22Rv1 (cell line): ENCODE measurements at regions not wholly inside any gene's neighbourhood (a gene's known extent, or its start where the extent isn't known, plus 50 kb on each side); places are given as distances from the start of the nearest gene placed in this dataset.

Experiments
- H3K27ac ChIP-seq: fragments of 450-650 bp; 2 replicates; pipeline ENCODE4 v1.5.1; 2017
- ZFX ChIP-seq: fragments of 450-650 bp; IDR thresholded peaks from 2 replicates; pipeline ENCODE4 v1.6.1; 2017; ENCODE audit warnings: antibody characterized with exemption, borderline replicate concordance
- TF ChIP-seq, protein P1 (sequence below): fragments of 450-650 bp; IDR thresholded peaks from 2 replicates; pipeline ENCODE4 v1.5.1; 2017; ENCODE audit warnings: mild to moderate bottlenecking

DNA sequence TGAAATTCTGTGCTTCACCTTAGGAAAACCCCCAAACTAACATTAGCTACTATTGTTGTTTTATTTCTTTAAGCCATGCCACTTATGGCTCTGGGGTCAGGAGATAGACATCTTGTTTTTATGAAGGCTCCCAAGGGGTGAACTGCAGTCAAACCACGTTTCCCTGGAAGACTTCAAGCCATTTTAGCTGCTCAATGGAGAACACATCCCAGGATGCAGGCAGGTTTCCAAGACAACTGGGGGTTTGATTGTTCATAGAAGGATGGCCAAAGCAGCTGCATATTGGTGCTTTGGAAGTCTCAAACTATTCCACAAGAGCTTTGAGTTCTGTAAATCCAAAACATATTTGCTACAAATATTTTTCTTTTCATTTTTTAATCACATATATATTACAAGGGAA, 818.0 kb downstream of the MAFB start:
- TF ChIP-seq, protein P1, sequence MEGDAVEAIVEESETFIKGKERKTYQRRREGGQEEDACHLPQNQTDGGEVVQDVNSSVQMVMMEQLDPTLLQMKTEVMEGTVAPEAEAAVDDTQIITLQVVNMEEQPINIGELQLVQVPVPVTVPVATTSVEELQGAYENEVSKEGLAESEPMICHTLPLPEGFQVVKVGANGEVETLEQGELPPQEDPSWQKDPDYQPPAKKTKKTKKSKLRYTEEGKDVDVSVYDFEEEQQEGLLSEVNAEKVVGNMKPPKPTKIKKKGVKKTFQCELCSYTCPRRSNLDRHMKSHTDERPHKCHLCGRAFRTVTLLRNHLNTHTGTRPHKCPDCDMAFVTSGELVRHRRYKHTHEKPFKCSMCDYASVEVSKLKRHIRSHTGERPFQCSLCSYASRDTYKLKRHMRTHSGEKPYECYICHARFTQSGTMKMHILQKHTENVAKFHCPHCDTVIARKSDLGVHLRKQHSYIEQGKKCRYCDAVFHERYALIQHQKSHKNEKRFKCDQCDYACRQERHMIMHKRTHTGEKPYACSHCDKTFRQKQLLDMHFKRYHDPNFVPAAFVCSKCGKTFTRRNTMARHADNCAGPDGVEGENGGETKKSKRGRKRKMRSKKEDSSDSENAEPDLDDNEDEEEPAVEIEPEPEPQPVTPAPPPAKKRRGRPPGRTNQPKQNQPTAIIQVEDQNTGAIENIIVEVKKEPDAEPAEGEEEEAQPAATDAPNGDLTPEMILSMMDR: no peak
- no peak for TF ChIP-seq ZFX
- no peak overlapping the region for H3K27ac ChIP-seq

DNA sequence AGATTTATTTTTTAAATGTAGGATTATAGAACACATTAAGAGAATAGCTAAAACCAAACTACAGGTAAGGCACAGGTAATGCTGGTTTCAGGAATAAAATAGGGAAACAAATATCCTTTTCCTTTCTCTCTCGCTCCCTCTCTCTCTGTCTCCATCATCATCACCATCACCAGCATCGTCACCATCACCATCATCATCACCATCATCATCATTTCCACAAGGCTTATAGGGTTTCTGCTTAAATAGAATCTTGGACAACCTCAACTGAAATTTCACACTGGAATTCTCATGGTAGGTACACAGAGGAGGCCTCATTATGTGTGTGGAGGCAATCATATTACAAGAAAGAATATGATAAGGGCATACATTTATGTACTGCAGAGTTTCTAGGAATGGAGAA, 823.6 kb downstream of the MAFB start:
- TF ChIP-seq, protein P1: no peak
- TF ChIP-seq ZFX: no peak
- no peak overlapping the region for H3K27ac ChIP-seq

DNA sequence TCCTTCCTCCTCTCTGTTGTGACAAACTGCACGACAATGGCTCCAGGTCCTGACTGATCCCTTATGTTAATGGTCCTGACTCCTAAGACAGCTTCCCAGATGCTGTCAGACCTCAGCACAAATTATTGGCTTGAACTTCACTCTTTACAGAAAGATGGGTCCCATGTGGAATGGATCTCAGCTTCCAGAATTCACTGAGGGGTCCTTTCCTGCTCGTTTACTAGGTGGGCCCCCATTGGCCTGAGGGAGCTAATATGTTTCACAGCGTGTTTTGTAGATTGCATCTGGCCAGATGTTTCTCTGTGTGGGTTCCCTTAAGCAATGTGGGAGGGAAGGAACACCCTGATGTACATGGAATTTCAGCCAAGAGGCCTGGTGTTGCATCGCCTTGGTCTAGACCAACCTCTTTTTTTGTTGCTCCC, 826.6 kb downstream of the MAFB start:
- TF ChIP-seq, protein P1: no peak
- no peak for TF ChIP-seq ZFX
- no peak overlapping the region for H3K27ac ChIP-seq

DNA sequence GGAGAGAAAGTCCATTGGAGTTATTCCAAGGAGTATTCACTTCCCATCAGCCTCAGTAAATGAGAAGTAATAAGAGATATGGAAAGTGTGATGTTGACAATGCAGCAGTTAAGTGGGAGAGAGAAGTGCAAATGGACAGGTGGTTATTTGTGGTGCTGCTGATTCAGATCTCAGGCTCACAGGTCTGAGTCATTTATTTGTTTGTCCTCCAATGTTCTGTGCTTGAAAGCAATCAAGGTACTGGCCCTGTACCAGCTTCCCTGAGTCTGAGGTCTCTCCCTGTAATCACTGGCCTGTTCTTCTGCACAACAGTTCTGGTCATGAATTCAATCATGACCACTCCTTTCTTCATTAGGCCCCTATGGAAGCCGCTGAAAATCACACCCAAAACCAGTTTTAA, 827.7 kb downstream of the MAFB start:
- TF ChIP-seq, protein P1: no peak
- TF ChIP-seq ZFX: no peak
- no peak overlapping the region for H3K27ac ChIP-seq

DNA sequence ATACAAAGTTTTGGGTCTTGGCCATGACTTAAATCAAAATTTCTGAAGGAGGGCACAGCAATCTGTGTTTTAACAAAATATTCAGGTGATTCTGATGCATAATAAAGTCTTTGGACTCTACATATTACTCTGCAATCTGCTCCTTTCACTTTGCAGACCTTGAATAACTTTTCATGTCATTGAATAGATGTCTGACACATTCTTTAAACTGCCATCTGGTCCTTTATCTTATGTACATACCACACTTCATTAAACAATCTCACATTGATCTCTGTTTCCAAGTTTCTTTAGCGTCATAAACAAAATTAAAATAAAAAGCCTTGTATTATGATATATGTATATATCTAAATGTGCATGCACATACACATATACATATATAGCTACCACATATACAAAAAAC, 831.2 kb downstream of the MAFB start:
- TF ChIP-seq, protein P1: no peak
- no peak for TF ChIP-seq ZFX
- H3K27ac ChIP-seq: no peak overlapping the region

DNA sequence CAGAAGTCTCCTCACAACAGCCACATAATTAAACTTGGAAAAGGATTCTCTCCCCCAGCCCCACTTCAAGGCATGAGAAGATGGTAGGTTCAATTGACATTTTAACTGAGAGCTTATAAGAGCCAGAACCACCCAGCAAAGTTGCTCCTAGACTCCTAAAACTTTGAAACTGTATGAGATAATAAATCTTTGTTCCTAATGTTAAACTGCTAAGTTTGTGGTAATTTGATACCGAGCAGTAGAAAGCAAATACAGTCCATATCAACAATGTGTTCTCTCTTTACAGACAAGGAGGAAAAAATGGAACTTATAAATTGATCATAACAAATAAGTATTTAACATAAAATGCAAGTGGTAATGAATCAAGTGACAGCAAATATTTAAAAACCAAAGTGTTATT, 831.8 kb downstream of the MAFB start:
- H3K27ac ChIP-seq: no peak overlapping the region
- no peak for TF ChIP-seq ZFX
- TF ChIP-seq, protein P1: no peak

DNA sequence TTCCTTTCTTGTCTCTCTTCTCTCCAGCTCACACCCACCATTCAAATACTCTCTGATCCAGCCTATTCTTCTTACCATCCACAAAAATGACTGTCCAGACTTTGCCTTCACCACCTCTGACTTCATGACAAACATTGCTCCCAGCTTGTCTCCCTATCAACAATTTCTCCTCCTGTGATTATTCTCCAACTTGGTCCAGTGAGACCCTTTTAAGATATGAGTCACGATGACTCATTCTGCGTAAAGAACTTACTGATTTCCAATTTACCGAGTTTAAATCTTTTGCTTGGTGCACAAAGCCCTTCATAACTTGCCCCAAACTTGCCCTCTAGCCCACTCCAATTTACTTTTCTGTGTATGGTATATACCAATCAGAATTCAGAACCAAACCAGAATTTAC, 833.2 kb downstream of the MAFB start:
- no peak for TF ChIP-seq ZFX
- TF ChIP-seq, protein P1: no peak
- no peak overlapping the region for H3K27ac ChIP-seq
